ENCODE measurements at regions not wholly inside any gene's neighbourhood (a gene's known extent, or its start where the extent isn't known, plus 50 kb on each side); places are given as distances from the start of the nearest gene placed in this dataset.

GRCh38 chr14:53850714-53851296, 105.8 kb downstream of the BMP4 start:
- no peaks in the 10 kb centered on the region for H3K36me3 Mint-ChIP-seq
- Histone ChIP-seq H3K4me1 (ENCODE audit: control insufficient read depth in 2 of 2, insufficient read depth in 2 of 2, low read length in 2 of 2) (no peaks in the 10 kb centered on the region), H3K27me3 (ENCODE audit: control insufficient read depth in 2 of 2, insufficient read depth in 2 of 2, low read length in 2 of 2) (no peaks in the 10 kb centered on the region), H3K27ac (ENCODE audit: low read depth, low read length) (no peak overlapping the region), H3K9me3 (ENCODE audit: control insufficient read depth in 2 of 3, low read length in 3 of 3) (no peaks in the 10 kb centered on the region), H3K4me3 (ENCODE audit: low read length) (no peak overlapping the region), H3K36me3 (ENCODE audit: control insufficient read depth in 2 of 3, insufficient read depth in 3 of 3, low read length in 3 of 3) (no peaks in the 10 kb centered on the region)
- peaks cover 0 to 10% (median 3%) of the 10 kb centered on the region in 11 donors for H3K9me3 Mint-ChIP-seq
- no peaks in the 10 kb centered on the region for H3K4me1 Mint-ChIP-seq
- intact Hi-C loops (cut with micrococcal nuclease): no loop called here
- no peak overlapping the region for H3K27ac Mint-ChIP-seq
- DNase-seq (no peak), ATAC-seq (no peak)
- ChIA-PET CTCF (no interaction called here), POLR2A (no interaction called here)
- peaks cover 0 to 8% (median 2%) of the 10 kb centered on the region in 5 donors for H3K27me3 Mint-ChIP-seq
- no peak overlapping the region for H3K4me3 Mint-ChIP-seq

- no peak overlapping the region for H3K4me3 ChIP-seq (ENCODE audit: low read length)
Measured at GRCh38 chr14:53849549-53849948, 107.1 kb downstream of the BMP4 start.

GRCh38 chr14:53848854-53849253, 107.8 kb downstream of the BMP4 start:
- no peaks in the 10 kb centered on the region for H3K36me3 Mint-ChIP-seq
- H3K9me3 ChIP-seq (ENCODE audit: control insufficient read depth in 2 of 3, low read length in 3 of 3): no peaks in the 10 kb centered on the region
- DNase-seq (no peak), ATAC-seq (no peak)
- H3K27ac Mint-ChIP-seq: no peak overlapping the region
- H3K4me1 ChIP-seq (ENCODE audit: control insufficient read depth in 2 of 2, insufficient read depth in 2 of 2, low read length in 2 of 2): no peaks in the 10 kb centered on the region
- peaks cover 0 to 9% (median 0%) of the 10 kb centered on the region in 5 donors for H3K27me3 Mint-ChIP-seq
- no peak overlapping the region for H3K27ac ChIP-seq (ENCODE audit: low read depth, low read length)
- H3K4me3 ChIP-seq (ENCODE audit: low read length): no peak overlapping the region
- H3K9me3 Mint-ChIP-seq: peaks cover 0 to 9% (median 2%) of the 10 kb centered on the region in 11 donors
- no peaks in the 10 kb centered on the region for H3K27me3 ChIP-seq (ENCODE audit: control insufficient read depth in 2 of 2, insufficient read depth in 2 of 2, low read length in 2 of 2)
- intact Hi-C loops (cut with micrococcal nuclease): no loop called here
- ChIA-PET POLR2A (no interaction called here), CTCF (no interaction called here)
- H3K4me1 Mint-ChIP-seq: no peaks in the 10 kb centered on the region
- no peaks in the 10 kb centered on the region for H3K36me3 ChIP-seq (ENCODE audit: control insufficient read depth in 2 of 3, insufficient read depth in 3 of 3, low read length in 3 of 3)
- H3K4me3 Mint-ChIP-seq: no peak overlapping the region

More at GRCh38 chr14:53849549-53849948, 107.1 kb downstream of the BMP4 start:
- H3K4me3 Mint-ChIP-seq: no peak overlapping the region
- CTCF ChIA-PET: no interaction called here
- no peaks in the 10 kb centered on the region for H3K4me1 Mint-ChIP-seq
- Histone ChIP-seq H3K9me3 (ENCODE audit: control insufficient read depth in 2 of 3, low read length in 3 of 3) (no peaks in the 10 kb centered on the region), H3K4me1 (ENCODE audit: control insufficient read depth in 2 of 2, insufficient read depth in 2 of 2, low read length in 2 of 2) (no peaks in the 10 kb centered on the region), H3K27me3 (ENCODE audit: control insufficient read depth in 2 of 2, insufficient read depth in 2 of 2, low read length in 2 of 2) (no peaks in the 10 kb centered on the region), H3K27ac (ENCODE audit: low read depth, low read length) (no peak overlapping the region), H3K36me3 (ENCODE audit: control insufficient read depth in 2 of 3, insufficient read depth in 3 of 3, low read length in 3 of 3) (no peaks in the 10 kb centered on the region)
- H3K27ac Mint-ChIP-seq: no peak overlapping the region
- POLR2A ChIA-PET: no interaction called here
- peaks cover 0 to 9% (median 2%) of the 10 kb centered on the region in 11 donors for H3K9me3 Mint-ChIP-seq
- H3K36me3 Mint-ChIP-seq: no peaks in the 10 kb centered on the region
- DNase-seq (no peak), ATAC-seq (no peak)
- intact Hi-C loops (cut with micrococcal nuclease): no loop called here
- peaks cover 0 to 5% (median 0%) of the 10 kb centered on the region in 5 donors for H3K27me3 Mint-ChIP-seq

- Histone ChIP-seq H3K4me3 (ENCODE audit: low read length) (no peak overlapping the region), H3K27ac (ENCODE audit: low read depth, low read length) (no peak overlapping the region), H3K36me3 (ENCODE audit: control insufficient read depth in 2 of 3, insufficient read depth in 3 of 3, low read length in 3 of 3) (no peaks in the 10 kb centered on the region), H3K4me1 (ENCODE audit: control insufficient read depth in 2 of 2, insufficient read depth in 2 of 2, low read length in 2 of 2) (no peaks in the 10 kb centered on the region), H3K27me3 (ENCODE audit: control insufficient read depth in 2 of 2, insufficient read depth in 2 of 2, low read length in 2 of 2) (no peaks in the 10 kb centered on the region), H3K9me3 (ENCODE audit: control insufficient read depth in 2 of 3, low read length in 3 of 3) (no peaks in the 10 kb centered on the region)
- Mint-ChIP-seq H3K4me3 (no peak overlapping the region), H3K36me3 (no peaks in the 10 kb centered on the region), H3K27me3 (peaks cover 0 to 12% (median 0%) of the 10 kb centered on the region in 5 donors), H3K27ac (no peak overlapping the region), H3K9me3 (peaks cover 0 to 10% (median 2%) of the 10 kb centered on the region in 11 donors), H3K4me1 (no peaks in the 10 kb centered on the region)
- ATAC-seq (no peak), DNase-seq (no peak)
- intact Hi-C loops (cut with micrococcal nuclease): no loop called here
- ChIA-PET CTCF (no interaction called here), POLR2A (no interaction called here)
Measured at GRCh38 chr14:53847881-53848280, 108.7 kb downstream of the BMP4 start.

GRCh38 chr14:53847057-53847456, 109.6 kb downstream of the BMP4 start:
- DNase-seq (no peak), ATAC-seq (no peak)
- no peaks in the 10 kb centered on the region for H3K9me3 ChIP-seq (ENCODE audit: control insufficient read depth in 2 of 3, low read length in 3 of 3)
- Mint-ChIP-seq H3K27ac (no peak overlapping the region), H3K27me3 (peaks cover 0 to 12% (median 0%) of the 10 kb centered on the region in 5 donors), H3K4me3 (no peak overlapping the region), H3K9me3 (peaks cover 0 to 10% (median 2%) of the 10 kb centered on the region in 11 donors), H3K4me1 (no peaks in the 10 kb centered on the region), H3K36me3 (no peaks in the 10 kb centered on the region)
- ChIA-PET POLR2A (no interaction called here), CTCF (no interaction called here)
- no peak overlapping the region for H3K4me3 ChIP-seq (ENCODE audit: low read length)
- no peak overlapping the region for H3K27ac ChIP-seq (ENCODE audit: low read depth, low read length)
- intact Hi-C loops (cut with micrococcal nuclease): no loop called here
- H3K4me1 ChIP-seq (ENCODE audit: control insufficient read depth in 2 of 2, insufficient read depth in 2 of 2, low read length in 2 of 2): no peaks in the 10 kb centered on the region
- no peaks in the 10 kb centered on the region for H3K27me3 ChIP-seq (ENCODE audit: control insufficient read depth in 2 of 2, insufficient read depth in 2 of 2, low read length in 2 of 2)
- no peaks in the 10 kb centered on the region for H3K36me3 ChIP-seq (ENCODE audit: control insufficient read depth in 2 of 3, insufficient read depth in 3 of 3, low read length in 3 of 3)

- DNase-seq (no peak), ATAC-seq (no peak)
- no peak overlapping the region for H3K27ac Mint-ChIP-seq
- H3K27me3 Mint-ChIP-seq: peaks cover 0 to 12% (median 0%) of the 10 kb centered on the region in 5 donors
- H3K4me1 Mint-ChIP-seq: no peaks in the 10 kb centered on the region
- H3K9me3 ChIP-seq (ENCODE audit: control insufficient read depth in 2 of 3, low read length in 3 of 3): no peaks in the 10 kb centered on the region
- H3K4me3 Mint-ChIP-seq: no peak overlapping the region
- ChIA-PET CTCF (no interaction called here), POLR2A (no interaction called here)
- H3K4me3 ChIP-seq (ENCODE audit: low read length): no peak overlapping the region
- H3K4me1 ChIP-seq (ENCODE audit: control insufficient read depth in 2 of 2, insufficient read depth in 2 of 2, low read length in 2 of 2): no peaks in the 10 kb centered on the region
- no peak overlapping the region for H3K27ac ChIP-seq (ENCODE audit: low read depth, low read length)
- H3K36me3 Mint-ChIP-seq: no peaks in the 10 kb centered on the region
- H3K9me3 Mint-ChIP-seq: peaks cover 0 to 10% (median 3%) of the 10 kb centered on the region in 11 donors
- no peaks in the 10 kb centered on the region for H3K36me3 ChIP-seq (ENCODE audit: control insufficient read depth in 2 of 3, insufficient read depth in 3 of 3, low read length in 3 of 3)
- H3K27me3 ChIP-seq (ENCODE audit: control insufficient read depth in 2 of 2, insufficient read depth in 2 of 2, low read length in 2 of 2): no peaks in the 10 kb centered on the region
- intact Hi-C loops (cut with micrococcal nuclease): no loop called here
Measured at GRCh38 chr14:53845813-53846693, 110.6 kb downstream of the BMP4 start.

GRCh38 chr14:53842938-53843337, 113.7 kb downstream of the BMP4 start:
- Histone ChIP-seq H3K4me3 (ENCODE audit: low read length) (no peak overlapping the region), H3K4me1 (ENCODE audit: control insufficient read depth in 2 of 2, insufficient read depth in 2 of 2, low read length in 2 of 2) (no peaks in the 10 kb centered on the region), H3K9me3 (ENCODE audit: control insufficient read depth in 2 of 3, low read length in 3 of 3) (no peaks in the 10 kb centered on the region), H3K27me3 (ENCODE audit: control insufficient read depth in 2 of 2, insufficient read depth in 2 of 2, low read length in 2 of 2) (no peaks in the 10 kb centered on the region), H3K27ac (ENCODE audit: low read depth, low read length) (no peak overlapping the region), H3K36me3 (ENCODE audit: control insufficient read depth in 2 of 3, insufficient read depth in 3 of 3, low read length in 3 of 3) (no peaks in the 10 kb centered on the region)
- Mint-ChIP-seq H3K36me3 (no peaks in the 10 kb centered on the region), H3K27me3 (peaks cover 0 to 16% (median 0%) of the 10 kb centered on the region in 5 donors), H3K4me3 (no peak overlapping the region), H3K9me3 (peaks cover 0 to 26% (median 8%) of the 10 kb centered on the region in 11 donors), H3K4me1 (no peaks in the 10 kb centered on the region), H3K27ac (no peak overlapping the region)
- DNase-seq: no peak
- intact Hi-C loops (cut with micrococcal nuclease): no loop called here
- no peak for ATAC-seq
- POLR2A ChIA-PET: no interaction called here
- CTCF ChIA-PET: no interaction called here
